GM21825 (cell line): ENCODE measurements at regions not wholly inside any gene's neighbourhood (a gene's known extent, or its start where the extent isn't known, plus 50 kb on each side); places are given as distances from the start of the nearest gene placed in this dataset.

Source experiments
- ATAC-seq: cut with Tn5 transposase; IDR thresholded peaks from one replicate; pipeline ENCODE4 v1.9.1; 2021; ENCODE audit warnings: mild to moderate bottlenecking, moderate library complexity; ENCODE audit not compliant: unreplicated experiment

DNA sequence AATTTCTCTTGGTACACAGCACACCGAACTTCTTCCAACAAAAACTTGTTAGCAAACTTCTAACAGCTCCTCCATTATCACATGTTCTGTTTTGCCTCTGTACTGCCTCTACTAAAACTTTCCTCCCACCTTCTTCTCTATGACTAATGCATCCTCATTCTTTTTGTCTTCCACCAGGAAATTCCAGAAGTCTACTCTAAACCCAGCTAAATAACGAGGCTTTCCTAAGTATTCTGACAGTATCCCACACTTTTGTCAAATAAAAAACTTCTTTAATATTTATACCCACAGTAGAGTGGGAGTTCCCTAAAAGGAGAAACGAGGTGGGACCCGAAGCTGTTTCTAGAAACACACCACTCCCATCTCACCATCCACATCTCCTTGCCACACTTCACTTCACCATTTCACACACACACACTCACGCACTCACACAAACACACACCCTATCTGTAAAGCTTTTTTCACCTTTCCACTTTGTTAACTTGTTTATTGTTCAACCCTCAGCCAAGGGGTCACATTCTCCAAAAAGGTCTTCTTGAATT, 280.3 kb downstream of the ARAP2 start:
- ATAC-seq, result no peak

DNA sequence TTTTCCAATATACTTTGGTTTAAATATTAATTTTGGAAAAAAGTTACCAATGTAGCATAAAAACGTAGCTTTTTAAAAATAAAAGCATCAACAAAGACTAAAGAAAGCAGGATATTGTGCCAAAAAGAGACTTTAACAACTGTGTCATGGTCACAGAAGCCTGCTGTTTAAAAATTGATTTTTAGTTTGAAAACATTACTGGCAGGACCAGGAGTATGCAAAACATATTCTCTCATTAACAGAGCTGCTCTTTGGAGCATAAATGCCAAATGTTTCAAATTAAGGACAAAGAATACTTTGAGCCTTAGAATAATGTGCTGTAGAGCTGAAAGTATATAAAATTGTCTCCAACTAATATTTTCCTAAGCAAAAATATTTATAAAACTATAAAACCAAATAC, 279.0 kb downstream of the ARAP2 start:
- peak; percentile 55 for ATAC-seq

DNA sequence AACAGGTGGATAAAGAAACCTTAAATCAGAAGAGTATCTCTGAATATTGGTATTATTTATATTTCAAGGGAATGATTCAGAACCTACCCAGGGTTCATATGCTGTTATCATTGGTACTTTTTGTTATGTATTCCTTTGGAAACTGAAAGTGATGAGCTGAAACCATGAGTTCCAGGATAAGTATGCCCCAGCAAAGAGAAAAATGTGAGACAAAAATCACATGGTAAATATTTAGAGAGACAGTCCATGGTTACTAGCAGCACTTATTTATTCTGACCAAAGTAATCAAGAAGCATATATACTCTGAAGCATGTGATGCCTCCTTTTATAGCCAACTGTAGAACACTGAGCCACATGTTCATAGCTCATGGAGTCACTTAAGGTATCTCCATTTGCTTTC, 277.7 kb downstream of the ARAP2 start:
- ATAC-seq, result peak; percentile 50

DNA sequence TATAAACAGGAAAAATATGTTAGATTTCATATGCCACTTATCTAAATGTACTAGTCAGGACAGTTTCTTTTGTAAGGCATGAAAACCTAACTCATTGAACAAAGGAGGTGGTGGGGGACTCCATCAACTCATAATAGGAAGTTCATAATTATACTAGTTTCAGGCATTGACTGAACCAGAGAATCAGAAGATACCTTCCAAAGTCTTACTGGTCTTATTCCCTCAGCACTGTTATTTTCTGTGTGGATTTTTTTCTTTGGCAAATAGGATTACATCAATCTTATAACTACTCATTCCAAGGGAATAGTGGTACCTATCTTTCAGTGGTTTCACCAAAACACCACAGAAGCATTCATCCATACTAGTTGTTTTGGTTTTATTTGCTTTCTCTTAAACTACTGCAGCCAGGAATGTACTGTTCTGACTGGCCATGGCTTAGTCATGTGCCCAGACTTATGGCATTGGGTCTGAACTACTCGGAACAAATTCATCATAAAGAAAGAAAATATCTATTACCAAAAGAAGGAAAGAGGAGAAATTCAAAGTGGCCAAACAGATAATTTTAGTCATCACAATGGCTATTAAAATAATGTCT, 273.9 kb downstream of the ARAP2 start:
- peak; percentile 62 for ATAC-seq

DNA sequence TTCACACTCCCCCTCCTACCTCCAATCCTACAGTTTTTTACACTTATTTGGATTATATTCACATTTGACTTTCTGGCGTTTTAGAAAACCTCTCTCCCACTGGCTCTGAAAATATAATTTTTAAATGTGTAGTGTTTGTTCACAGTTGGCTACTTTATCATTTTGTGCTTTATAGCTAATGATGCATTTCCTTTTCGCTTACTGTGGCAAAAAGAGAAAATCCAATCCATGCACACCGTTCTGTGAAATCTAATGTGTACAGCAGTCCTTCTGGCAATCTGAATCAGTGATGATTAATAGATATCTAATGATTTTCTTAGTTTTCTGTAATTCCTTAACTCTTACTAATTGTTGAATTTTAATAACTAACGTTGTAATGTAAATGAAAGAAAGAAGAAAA, 271.5 kb downstream of the ARAP2 start:
- ATAC-seq, result no peak

DNA sequence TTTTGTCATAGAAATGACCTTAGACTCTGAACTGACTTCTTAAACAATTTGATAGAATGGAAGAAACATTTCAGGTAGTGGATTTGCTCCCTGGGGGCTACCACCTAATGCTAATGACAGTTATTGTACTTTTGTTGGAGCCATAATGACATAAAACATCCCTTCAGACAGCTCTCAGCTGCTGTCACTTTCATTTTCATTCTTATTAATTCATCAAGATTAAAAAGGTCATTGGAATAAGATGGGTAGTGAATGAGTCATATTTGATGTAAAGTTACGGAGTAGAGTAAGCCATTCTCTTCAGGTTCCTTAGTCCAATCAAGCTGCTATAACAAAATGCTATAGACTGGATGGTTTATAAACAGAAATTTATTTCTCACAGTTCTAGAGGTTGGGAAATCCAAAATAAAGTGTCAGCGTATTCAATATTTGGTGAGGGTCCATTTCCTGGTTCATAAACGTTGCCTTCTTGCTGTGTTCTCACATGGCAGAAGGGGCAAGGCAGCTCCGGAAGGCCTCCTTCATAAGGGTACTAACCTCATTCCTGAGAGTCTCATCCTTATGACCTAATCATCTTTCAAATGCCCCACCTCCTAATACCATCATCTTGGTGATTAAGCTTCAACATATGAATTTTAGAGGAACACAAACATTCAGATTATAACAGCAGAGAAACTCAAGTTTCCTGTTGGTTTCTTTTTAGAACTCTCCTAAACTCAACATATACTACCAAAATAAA, 268.5 kb downstream of the ARAP2 start:
- ATAC-seq, result no peak

DNA sequence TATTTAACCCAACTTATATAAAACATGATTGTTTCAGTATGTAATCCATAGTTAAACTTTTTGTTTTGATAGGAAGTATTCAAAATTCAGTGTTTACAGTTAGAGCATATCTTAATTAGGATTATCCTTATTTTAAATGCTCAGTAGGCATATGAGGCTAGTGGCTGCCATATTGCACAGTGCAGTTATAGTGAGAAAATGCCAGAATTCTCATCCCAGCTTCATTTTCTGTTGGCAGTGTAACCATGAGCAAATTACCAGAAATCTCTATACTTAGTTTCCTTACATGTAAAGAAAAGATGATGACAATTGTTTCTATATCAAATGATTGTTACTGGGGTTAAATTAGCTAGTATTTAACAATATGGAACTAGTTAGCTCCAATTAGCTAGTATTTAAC, 265.8 kb downstream of the ARAP2 start:
- no peak for ATAC-seq

DNA sequence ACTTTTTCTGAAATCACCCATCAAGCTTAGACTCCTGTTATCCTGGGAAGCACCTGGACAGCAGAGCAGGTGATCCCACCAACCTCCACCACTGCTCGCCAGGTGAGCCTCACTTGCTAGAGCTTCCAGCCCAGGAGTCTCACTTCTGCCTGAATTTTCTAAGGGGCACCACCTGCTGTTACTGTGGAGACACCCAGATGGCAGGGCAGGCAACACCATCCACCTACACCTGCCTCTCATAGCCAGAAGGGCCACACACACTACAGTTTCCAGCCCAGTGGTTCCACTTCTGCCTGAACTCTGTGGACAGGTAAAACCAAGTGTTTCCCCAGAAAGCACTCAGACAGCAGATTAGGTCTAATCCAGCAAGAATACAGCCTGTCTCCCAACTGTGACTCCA, 262.0 kb downstream of the ARAP2 start:
- ATAC-seq, result no peak

DNA sequence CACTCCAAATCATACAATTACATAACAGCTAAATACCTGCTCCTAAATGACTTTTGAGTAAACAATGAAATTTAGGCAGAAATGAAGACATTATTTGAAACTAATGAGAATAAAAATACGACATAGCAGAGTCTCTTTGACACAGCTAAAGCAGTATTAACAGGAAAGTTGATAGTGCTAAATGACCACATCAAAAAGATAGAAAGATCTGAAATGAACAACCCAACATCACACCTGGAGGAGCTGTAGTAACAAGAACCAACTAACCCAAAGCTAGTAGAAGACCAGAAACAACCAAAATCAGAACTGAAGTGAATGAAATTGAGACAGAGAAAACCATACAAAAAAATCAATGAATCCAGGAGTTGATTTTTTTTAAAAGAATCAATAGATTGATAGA, 257.8 kb downstream of the ARAP2 start:
- ATAC-seq, result no peak

DNA sequence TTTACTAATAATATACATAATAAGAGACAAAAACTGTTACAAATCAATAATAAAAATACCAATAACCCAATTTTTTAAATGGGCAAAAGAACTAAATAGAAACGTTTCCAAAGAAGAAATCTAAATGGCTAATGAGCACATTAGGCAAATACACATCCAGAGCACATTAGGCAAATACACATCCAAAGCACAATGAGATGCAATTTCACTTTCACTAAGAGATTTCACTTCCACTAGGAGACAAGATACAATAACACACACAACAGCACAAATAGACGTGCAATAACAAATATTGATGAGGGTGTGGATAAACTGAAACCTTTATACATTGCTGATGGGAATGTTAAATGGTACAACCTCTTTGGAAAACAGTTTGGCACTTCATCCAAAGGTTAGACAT, 250.7 kb downstream of the ARAP2 start:
- no peak for ATAC-seq

DNA sequence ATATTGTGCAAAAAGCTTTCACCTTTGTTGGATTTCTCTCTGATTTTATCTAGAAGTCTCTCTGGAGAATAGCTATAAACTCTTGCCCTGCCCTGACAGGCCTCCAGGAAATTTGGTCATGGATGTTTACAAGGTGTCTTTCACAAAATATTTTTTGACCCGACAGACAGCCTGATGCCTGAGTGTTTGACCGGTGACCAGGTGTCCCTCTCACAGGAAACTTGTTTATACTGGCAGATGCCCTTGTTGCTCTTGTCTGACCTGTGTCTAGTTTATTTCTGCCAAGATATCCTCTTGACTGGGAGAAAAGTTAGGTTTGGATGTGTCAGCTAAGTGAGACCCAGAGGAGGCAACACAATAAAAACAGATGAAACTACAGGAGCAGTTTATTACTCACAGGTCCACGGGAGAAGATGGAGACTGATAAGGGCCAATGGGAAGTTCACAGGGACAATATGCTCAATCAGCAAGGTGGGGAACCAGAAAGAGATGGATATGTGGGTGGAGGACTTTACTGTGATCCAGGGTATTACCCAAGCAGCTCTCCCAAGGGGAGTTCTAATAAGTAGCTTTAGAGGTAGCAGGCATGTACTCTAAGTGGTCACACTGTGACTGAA, 243.3 kb downstream of the ARAP2 start:
- no peak for ATAC-seq

DNA sequence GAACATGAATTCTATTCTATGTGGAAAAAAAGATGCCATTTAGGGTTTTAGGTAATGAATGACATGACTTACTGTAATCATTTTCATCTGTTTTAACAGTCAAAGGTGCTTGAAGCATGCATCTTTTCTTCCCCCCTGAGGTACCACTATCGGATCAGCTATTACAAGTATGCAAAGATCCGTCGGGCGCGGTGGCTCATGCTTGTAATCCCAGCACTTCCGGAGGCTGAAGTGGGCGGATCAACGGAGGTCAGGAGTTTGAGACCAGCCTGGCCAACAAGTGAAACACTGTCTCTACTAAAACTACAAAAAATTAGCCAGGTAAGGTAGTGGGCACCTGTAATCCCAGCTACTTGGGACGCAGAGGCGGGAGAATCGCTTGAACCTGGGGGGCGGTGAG, 241.3 kb downstream of the ARAP2 start:
- ATAC-seq, result no peak

DNA sequence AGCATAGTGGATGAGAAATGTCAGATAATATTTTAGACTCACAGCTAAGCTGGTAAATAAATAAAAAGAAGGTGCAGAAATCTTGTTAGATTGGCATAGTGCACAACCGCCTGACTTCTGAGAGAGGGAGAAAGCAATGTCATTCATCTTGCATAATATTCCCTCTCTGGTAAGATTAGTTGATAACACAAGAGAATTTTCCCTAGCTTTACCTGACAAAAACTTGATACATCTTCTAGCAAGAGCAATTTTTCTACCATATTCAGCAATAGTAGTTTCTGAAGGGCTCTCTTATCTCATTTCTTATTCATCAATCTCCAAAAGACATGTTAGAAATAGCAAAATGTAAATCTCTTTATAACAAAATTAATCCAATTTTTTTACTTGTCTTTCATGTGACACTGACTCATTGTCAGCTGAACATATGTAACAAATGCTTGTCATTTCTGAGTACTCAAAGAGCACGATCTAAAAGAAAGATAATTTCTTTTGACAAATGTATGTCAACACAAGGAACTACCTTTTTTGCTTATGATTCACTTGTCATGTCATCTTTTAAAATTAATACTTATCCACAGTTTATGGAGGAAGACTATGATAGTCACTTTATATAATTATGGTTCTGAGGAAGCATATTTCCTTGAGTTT, 240.0 kb downstream of the ARAP2 start:
- ATAC-seq, result no peak

DNA sequence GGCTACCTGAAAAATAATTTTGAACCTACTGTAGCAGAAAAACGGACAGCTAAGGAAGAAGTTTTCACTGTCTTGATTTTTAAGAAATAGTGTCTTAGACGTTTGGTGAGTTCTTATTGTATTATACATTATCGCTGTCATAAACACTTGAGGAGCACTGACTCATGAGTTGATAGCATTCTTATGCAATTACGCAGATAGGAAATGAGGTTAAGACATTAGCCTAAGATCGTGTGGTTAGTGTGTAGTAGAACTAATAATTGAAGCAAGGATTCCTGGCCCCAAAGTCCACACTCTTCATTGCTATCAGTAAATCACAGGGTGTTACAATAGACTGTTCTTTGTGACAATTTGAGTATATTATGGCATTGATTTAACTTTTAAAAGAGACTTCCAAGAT, 238.1 kb downstream of the ARAP2 start:
- ATAC-seq, result no peak

DNA sequence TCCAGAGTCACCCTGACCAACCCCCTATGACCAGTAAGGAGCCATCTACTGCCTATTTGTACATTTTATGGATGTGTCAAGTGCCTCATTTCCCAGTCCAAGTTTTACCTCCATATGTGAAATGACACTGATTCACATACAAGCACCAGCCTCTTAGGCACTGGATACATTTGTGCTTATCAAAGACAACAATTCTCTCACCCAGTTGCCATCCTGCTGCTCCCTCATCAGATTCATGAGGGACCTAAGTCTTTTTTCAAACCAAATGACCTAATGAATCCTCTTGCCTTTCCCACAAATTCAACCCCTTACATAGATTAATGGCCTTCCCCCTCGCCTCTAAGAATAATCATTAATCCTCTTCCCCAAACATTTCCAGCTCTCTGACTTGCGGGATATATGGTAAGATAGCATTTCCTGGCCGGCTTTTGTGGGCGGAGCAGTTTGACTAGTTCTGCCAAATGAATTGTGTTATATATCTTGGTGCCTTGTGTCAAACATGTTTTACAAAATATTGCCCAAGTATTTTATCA, 233.9 kb downstream of the ARAP2 start:
- ATAC-seq, result no peak

DNA sequence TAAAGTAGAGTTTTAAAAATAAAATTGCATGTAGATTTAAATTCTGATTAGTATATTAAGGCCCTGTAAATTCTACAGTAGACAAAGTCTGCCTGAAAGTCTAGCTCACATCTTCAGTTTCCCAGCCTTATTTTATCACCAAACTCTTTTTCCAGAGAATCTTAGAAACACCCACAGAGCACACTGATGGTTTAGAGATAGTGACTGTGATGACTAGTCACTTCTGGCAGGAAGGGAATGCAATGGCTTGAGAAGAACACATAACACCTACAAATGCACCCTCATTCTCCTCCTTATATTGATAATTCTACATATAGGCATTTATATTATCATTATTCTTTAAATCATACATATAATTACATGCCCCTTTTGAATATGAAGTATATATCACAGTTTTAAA, 232.9 kb downstream of the ARAP2 start:
- ATAC-seq, result no peak

DNA sequence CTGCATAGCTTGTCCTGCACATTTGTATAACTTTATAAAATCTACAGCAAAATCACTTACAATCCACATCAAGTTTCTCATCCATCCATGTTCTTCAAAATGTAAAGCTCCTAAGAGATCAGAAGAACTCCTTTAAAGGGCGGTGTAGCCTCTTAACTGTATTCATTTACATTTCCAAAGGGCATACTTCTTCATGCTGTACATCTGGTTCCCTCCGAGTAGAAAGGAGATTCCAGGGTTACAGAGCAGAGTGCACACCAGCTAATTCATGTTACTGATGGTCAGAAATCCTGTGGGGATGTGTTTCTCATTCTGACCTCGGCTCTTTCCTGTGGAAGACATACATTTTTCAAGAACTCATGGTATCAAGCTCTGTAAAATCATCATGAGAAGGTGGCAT, 231.8 kb downstream of the ARAP2 start:
- ATAC-seq, result no peak

DNA sequence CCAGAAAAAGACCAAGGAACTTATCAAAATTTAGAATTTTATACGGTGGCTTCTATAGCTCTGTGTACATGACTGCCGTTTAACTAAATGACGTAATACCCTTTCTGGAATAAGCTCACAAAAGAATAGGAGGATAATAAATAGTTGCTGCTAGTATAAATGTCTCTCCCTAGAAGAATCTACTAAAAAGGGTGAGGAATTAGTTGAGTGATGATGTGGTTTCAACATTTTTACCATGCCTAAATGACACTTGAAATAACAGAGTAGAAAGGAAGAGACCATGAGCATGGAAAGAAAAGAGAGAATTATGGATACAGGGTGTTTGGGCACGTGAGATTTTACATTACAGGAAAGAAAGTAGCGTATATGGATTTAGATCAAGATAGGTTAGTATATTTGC, 231.1 kb downstream of the ARAP2 start:
- no peak for ATAC-seq
